ENCODE measurements at regions not wholly inside any gene's neighbourhood (a gene's known extent, or its start where the extent isn't known, plus 50 kb on each side); places are given as distances from the start of the nearest gene placed in this dataset.

DNA sequence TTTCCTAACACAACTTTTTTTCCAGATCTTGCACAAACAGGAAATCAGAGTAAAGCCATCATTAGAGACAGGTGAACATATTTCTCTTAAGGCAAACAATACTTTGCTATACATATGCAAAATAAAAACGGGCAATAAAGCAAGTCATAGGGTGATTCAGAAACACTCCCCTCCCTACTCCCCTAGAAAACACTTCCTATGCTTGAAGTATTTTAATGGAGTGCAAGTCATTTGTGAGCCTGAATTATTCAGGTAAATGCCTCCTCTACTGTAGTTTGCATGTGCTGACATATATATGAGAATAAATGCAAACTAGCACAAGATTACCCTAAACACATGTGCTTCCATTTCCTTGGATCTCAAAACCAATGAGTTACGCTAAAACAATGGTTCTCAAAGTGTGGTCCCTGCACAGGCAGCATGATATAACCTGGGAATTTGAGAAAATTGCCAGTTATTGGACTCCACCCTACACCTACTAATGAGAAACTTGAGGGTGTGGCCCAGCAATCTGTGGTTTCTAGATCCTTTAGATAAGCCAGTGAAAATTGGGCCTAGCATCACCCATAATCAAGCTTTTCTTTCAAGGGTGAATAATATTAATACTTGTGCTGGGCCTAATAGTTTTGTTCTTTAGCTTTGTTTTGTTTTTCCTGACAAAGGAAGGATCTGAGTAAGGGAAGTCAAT is 159.7 kb upstream of the BMP4 start:
- no peaks in the 10 kb centered on the region for H3K27me3 ChIP-seq (ENCODE audit: control insufficient read depth, insufficient read depth, low read length)
- H3K9me3 ChIP-seq (ENCODE audit: control insufficient read depth, insufficient read depth, low read length), result no peaks in the 10 kb centered on the region
- Mint-ChIP-seq H3K4me3 (no peak overlapping the region), H3K27ac (no peak overlapping the region), H3K9me3 (peaks cover 5 to 7% of the 10 kb centered on the region in 2 donors), H3K27me3 (ENCODE audit: low read depth in 2 of 2) (no peaks in the 10 kb centered on the region), H3K4me1 (no peaks in the 10 kb centered on the region), H3K36me3 (no peaks in the 10 kb centered on the region)
- H3K36me3 ChIP-seq (ENCODE audit: control insufficient read depth, insufficient read depth, low read length), result no peaks in the 10 kb centered on the region
- H3K27ac ChIP-seq (ENCODE audit: low read length), result no peak overlapping the region
- no peaks in the 10 kb centered on the region for H3K4me1 ChIP-seq (ENCODE audit: control insufficient read depth, insufficient read depth, low read length)
- no peak overlapping the region for H3K4me3 ChIP-seq (ENCODE audit: low read length)
- TF ChIP-seq, protein P1, sequence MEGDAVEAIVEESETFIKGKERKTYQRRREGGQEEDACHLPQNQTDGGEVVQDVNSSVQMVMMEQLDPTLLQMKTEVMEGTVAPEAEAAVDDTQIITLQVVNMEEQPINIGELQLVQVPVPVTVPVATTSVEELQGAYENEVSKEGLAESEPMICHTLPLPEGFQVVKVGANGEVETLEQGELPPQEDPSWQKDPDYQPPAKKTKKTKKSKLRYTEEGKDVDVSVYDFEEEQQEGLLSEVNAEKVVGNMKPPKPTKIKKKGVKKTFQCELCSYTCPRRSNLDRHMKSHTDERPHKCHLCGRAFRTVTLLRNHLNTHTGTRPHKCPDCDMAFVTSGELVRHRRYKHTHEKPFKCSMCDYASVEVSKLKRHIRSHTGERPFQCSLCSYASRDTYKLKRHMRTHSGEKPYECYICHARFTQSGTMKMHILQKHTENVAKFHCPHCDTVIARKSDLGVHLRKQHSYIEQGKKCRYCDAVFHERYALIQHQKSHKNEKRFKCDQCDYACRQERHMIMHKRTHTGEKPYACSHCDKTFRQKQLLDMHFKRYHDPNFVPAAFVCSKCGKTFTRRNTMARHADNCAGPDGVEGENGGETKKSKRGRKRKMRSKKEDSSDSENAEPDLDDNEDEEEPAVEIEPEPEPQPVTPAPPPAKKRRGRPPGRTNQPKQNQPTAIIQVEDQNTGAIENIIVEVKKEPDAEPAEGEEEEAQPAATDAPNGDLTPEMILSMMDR (IDR thresholded peaks at IDR 0.05), result no peak
- ATAC-seq (no peak), DNase-seq (no peak)
- intact Hi-C loops (cut with micrococcal nuclease), result no loop called here
- WGBS (ENCODE audit: insufficient coverage), result 94% methylated on average over 1 of the region's 2 CpGs

DNA sequence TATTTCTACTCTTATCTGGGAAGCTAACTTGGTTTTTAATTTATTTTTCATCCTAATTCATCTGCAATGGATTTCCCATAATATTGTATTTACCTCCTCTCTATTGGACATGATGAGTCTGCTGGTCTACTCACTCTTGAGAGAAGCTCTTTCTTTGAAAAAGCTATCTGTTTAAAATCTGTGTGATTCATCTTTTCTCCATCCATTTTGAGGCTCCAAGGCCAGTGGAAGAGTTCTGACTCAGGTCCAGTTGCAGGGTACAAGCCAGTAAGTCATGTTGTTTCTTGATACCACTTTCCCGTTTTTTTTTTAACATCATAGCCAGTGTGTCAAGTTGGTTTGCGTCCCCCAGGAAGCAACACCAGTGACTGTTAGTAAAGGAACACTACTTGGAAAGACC is 160.3 kb upstream of the BMP4 start:
- 92% methylated on average over 2 of the region's 2 CpGs for WGBS (ENCODE audit: insufficient coverage)
- H3K27me3 ChIP-seq (ENCODE audit: control insufficient read depth, insufficient read depth, low read length), result no peaks in the 10 kb centered on the region
- Mint-ChIP-seq H3K9me3 (peaks cover 5 to 7% of the 10 kb centered on the region in 2 donors), H3K4me3 (no peak overlapping the region), H3K4me1 (no peaks in the 10 kb centered on the region), H3K36me3 (no peaks in the 10 kb centered on the region), H3K27ac (no peak overlapping the region), H3K27me3 (ENCODE audit: low read depth in 2 of 2) (no peaks in the 10 kb centered on the region)
- TF ChIP-seq, protein P1 (IDR thresholded peaks at IDR 0.05), result no peak
- ATAC-seq (no peak), DNase-seq (no peak)
- no peak overlapping the region for H3K4me3 ChIP-seq (ENCODE audit: low read length)
- no peaks in the 10 kb centered on the region for H3K9me3 ChIP-seq (ENCODE audit: control insufficient read depth, insufficient read depth, low read length)
- no peaks in the 10 kb centered on the region for H3K4me1 ChIP-seq (ENCODE audit: control insufficient read depth, insufficient read depth, low read length)
- H3K36me3 ChIP-seq (ENCODE audit: control insufficient read depth, insufficient read depth, low read length), result no peaks in the 10 kb centered on the region
- no peak overlapping the region for H3K27ac ChIP-seq (ENCODE audit: low read length)
- intact Hi-C loops (cut with micrococcal nuclease), result no loop called here

DNA sequence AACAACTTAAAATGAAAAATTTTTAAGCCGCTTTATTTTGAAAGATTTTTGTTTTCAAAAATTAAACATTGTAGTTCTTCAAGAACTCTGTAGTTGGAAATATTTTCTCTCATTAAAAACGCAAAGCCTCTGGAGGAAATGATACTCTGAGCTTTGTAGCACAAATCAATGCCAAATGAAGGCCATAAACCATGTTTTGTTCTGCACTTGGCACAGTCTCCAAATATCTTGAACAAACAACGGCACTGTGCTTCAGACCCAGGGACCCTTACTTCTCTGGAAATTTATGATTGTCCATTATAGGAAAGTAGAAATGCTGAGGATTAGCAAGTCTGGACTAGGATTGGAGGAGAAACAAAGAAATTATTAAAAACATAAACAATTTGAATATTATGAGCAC is 160.8 kb upstream of the BMP4 start:
- no peaks in the 10 kb centered on the region for H3K4me1 Mint-ChIP-seq
- TF ChIP-seq, protein P1 (IDR thresholded peaks at IDR 0.05), result no peak
- H3K27ac Mint-ChIP-seq, result no peak overlapping the region
- ATAC-seq (no peak), DNase-seq (no peak)
- H3K9me3 ChIP-seq (ENCODE audit: control insufficient read depth, insufficient read depth, low read length), result no peaks in the 10 kb centered on the region
- no peaks in the 10 kb centered on the region for H3K4me1 ChIP-seq (ENCODE audit: control insufficient read depth, insufficient read depth, low read length)
- no peaks in the 10 kb centered on the region for H3K27me3 Mint-ChIP-seq (ENCODE audit: low read depth in 2 of 2)
- no peaks in the 10 kb centered on the region for H3K27me3 ChIP-seq (ENCODE audit: control insufficient read depth, insufficient read depth, low read length)
- no peak overlapping the region for H3K27ac ChIP-seq (ENCODE audit: low read length)
- 83% methylated on average over 3 of the region's 3 CpGs for WGBS (ENCODE audit: insufficient coverage)
- H3K9me3 Mint-ChIP-seq, result peaks cover 4 to 5% of the 10 kb centered on the region in 2 donors
- no peak overlapping the region for H3K4me3 Mint-ChIP-seq
- H3K36me3 Mint-ChIP-seq, result no peaks in the 10 kb centered on the region
- intact Hi-C loops (cut with micrococcal nuclease), result no loop called here
- H3K4me3 ChIP-seq (ENCODE audit: low read length), result no peak overlapping the region
- H3K36me3 ChIP-seq (ENCODE audit: control insufficient read depth, insufficient read depth, low read length), result no peaks in the 10 kb centered on the region

DNA sequence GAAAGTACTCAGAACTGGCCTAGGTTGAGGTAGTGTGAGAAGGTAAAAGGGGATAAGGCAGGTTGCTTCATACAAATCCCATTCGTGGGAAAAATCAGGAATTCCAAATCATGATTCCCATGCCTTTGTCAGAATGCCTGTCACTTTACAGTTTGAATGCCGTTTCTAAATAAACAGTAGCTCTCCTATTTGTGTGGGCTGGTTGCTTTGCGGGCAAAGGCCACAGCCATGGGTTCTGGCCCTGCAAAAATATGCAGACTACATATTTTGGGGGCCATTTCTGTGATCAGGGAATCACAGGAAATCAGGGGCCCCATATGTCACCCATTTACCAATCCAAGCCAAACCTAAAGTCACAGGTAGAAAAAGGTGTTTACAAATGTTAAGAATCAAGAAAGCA is 161.3 kb upstream of the BMP4 start:
- Mint-ChIP-seq H3K4me3 (no peak overlapping the region), H3K9me3 (peaks cover 3 to 5% of the 10 kb centered on the region in 2 donors), H3K27ac (no peak overlapping the region), H3K27me3 (ENCODE audit: low read depth in 2 of 2) (no peaks in the 10 kb centered on the region), H3K4me1 (no peaks in the 10 kb centered on the region), H3K36me3 (no peaks in the 10 kb centered on the region)
- ATAC-seq, result no peak
- 79% methylated on average over 3 of the region's 3 CpGs for WGBS (ENCODE audit: insufficient coverage)
- H3K27me3 ChIP-seq (ENCODE audit: control insufficient read depth, insufficient read depth, low read length), result no peaks in the 10 kb centered on the region
- H3K36me3 ChIP-seq (ENCODE audit: control insufficient read depth, insufficient read depth, low read length), result no peaks in the 10 kb centered on the region
- no peak for DNase-seq
- H3K9me3 ChIP-seq (ENCODE audit: control insufficient read depth, insufficient read depth, low read length), result no peaks in the 10 kb centered on the region
- no peak overlapping the region for H3K27ac ChIP-seq (ENCODE audit: low read length)
- intact Hi-C loops (cut with micrococcal nuclease), result no loop called here
- TF ChIP-seq, protein P1 (IDR thresholded peaks at IDR 0.05), result no peak
- no peak overlapping the region for H3K4me3 ChIP-seq (ENCODE audit: low read length)
- H3K4me1 ChIP-seq (ENCODE audit: control insufficient read depth, insufficient read depth, low read length), result no peaks in the 10 kb centered on the region
